ENCODE measurements at regions not wholly inside any gene's neighbourhood (a gene's known extent, or its start where the extent isn't known, plus 50 kb on each side); places are given as distances from the start of the nearest gene placed in this dataset.

- BruUV-seq (replicated peaks): no TSS peak
- Histone ChIP-seq H3K27me3 (ENCODE audit: control insufficient read depth, insufficient read depth, low read length) (no peaks in the 10 kb centered on the region), H3K36me3 (ENCODE audit: control insufficient read depth, insufficient read depth, low read length) (no peaks in the 10 kb centered on the region), H3K4me1 (ENCODE audit: control insufficient read depth, insufficient read depth, low read length) (no peaks in the 10 kb centered on the region), H3K4me3 (ENCODE audit: low read depth in 2 of 2, low read length in 2 of 2) (no peak overlapping the region), H3K9me3 (ENCODE audit: control insufficient read depth, insufficient read depth, low read depth, low read length) (no peaks in the 10 kb centered on the region), H3K27ac (ENCODE audit: low read length) (no peak overlapping the region)
- ChIA-PET POLR2A (no interaction called here), CTCF (interaction anchor here (0.6 kb wide), 1 partner anchor 108 kb away, joined by 3 read pairs; no protein-coding TSS in a partner anchor)
- ATAC-seq (no peak), DNase-seq (ENCODE audit: low read depth, low spot score) (no peak)
- intact Hi-C loops (cut with micrococcal nuclease; ENCODE audit: unreplicated experiment) (no loop called here), in situ Hi-C loops (cut with HindIII; ENCODE audit: low pct_unique_long_range_greater_than_20kb, low sequenced_read_pairs) (no loop called here)
- no peak for TF ChIP-seq TCF7L2 (IDR thresholded peaks at IDR 0.05; ENCODE audit: low read depth, low read length)
- TF ChIP-seq SIN3A (IDR thresholded peaks at IDR 0.05; ENCODE audit: borderline replicate concordance, insufficient read depth, low read depth, low read length): no peak
- no peak for TF ChIP-seq REST (IDR thresholded peaks at IDR 0.05; ENCODE audit: insufficient read depth in 1 of 2, low read depth in 2 of 2, low read length in 1 of 2)
- TF ChIP-seq CTCF (IDR thresholded peaks at IDR 0.05): no peak
- no peak for TF ChIP-seq POLR2AphosphoS5 (IDR thresholded peaks at IDR 0.05; ENCODE audit: low read depth, low read length)
Observed at GRCh38 chr6:2557181-2557720, 193.5 kb downstream of the MYLK4 start.

- CTCF ChIA-PET: no interaction called here
- H3K27ac ChIP-seq (ENCODE audit: low read length): no peak overlapping the region
- no peaks in the 10 kb centered on the region for H3K4me1 ChIP-seq (ENCODE audit: control insufficient read depth, insufficient read depth, low read length)
- TF ChIP-seq POLR2AphosphoS5 (IDR thresholded peaks at IDR 0.05; ENCODE audit: low read depth, low read length) (no peak), SIN3A (IDR thresholded peaks at IDR 0.05; ENCODE audit: borderline replicate concordance, insufficient read depth, low read depth, low read length) (no peak), REST (IDR thresholded peaks at IDR 0.05; ENCODE audit: insufficient read depth in 1 of 2, low read depth in 2 of 2, low read length in 1 of 2) (no peak), CTCF (IDR thresholded peaks at IDR 0.05) (no peak), TCF7L2 (IDR thresholded peaks at IDR 0.05; ENCODE audit: low read depth, low read length) (no peak)
- DNase-seq (ENCODE audit: low read depth, low spot score) (no peak), ATAC-seq (no peak)
- intact Hi-C loops (cut with micrococcal nuclease; ENCODE audit: unreplicated experiment): no loop called here
- no TSS peak for BruUV-seq (replicated peaks)
- POLR2A ChIA-PET: no interaction called here
- H3K36me3 ChIP-seq (ENCODE audit: control insufficient read depth, insufficient read depth, low read length): no peaks in the 10 kb centered on the region
- in situ Hi-C loops (cut with HindIII; ENCODE audit: low pct_unique_long_range_greater_than_20kb, low sequenced_read_pairs): no loop called here
- H3K9me3 ChIP-seq (ENCODE audit: control insufficient read depth, insufficient read depth, low read depth, low read length): no peaks in the 10 kb centered on the region
- no peak overlapping the region for H3K4me3 ChIP-seq (ENCODE audit: low read depth in 2 of 2, low read length in 2 of 2)
- H3K27me3 ChIP-seq (ENCODE audit: control insufficient read depth, insufficient read depth, low read length): no peaks in the 10 kb centered on the region
Observed at GRCh38 chr6:2556761-2557160, 194.0 kb downstream of the MYLK4 start.

Measured in Panc1 (cell line).